HG03025 (cell line): ENCODE measurements at regions not wholly inside any gene's neighbourhood (a gene's known extent, or its start where the extent isn't known, plus 50 kb on each side); places are given as distances from the start of the nearest gene placed in this dataset.
"Not testable (repeated sequence)": the region's sequence is repeated elsewhere in the genome, so short reads cannot be mapped to it uniquely, and the experiment has no call there.

Experiments
- ATAC-seq: cut with Tn5 transposase; IDR thresholded peaks from one replicate; pipeline ENCODE4 v1.9.1; 2021; ENCODE audit warnings: mild to moderate bottlenecking, moderate library complexity; ENCODE audit not compliant: unreplicated experiment, low FRiP score

GRCh38 chr4:3949916-3950315, 183.7 kb downstream of the ADRA2C start:
- ATAC-seq = not testable (repeated sequence)

- ATAC-seq = not testable (repeated sequence)
Observed at GRCh38 chr4:3952443-3953139, 186.4 kb downstream of the ADRA2C start.

- ATAC-seq = not testable (repeated sequence)
Observed at GRCh38 chr4:3953140-3953489, 186.9 kb downstream of the ADRA2C start.

- not testable (repeated sequence) for ATAC-seq
Observed at GRCh38 chr4:3954540-3955320, 188.5 kb downstream of the ADRA2C start.

- ATAC-seq = peak; percentile 99
Observed at GRCh38 chr4:3955321-3956164, 189.4 kb downstream of the ADRA2C start.

GRCh38 chr4:3956165-3956867, 190.1 kb downstream of the ADRA2C start:
- ATAC-seq = not testable (repeated sequence)

GRCh38 chr4:3961091-3961672, 195.0 kb downstream of the ADRA2C start:
- ATAC-seq = not testable (repeated sequence)

GRCh38 chr4:3964572-3965278, 198.5 kb downstream of the ADRA2C start:
- ATAC-seq = not testable (repeated sequence)

GRCh38 chr4:3967204-3967603, 201.0 kb downstream of the ADRA2C start:
- ATAC-seq = not testable (repeated sequence)

GRCh38 chr4:3972626-3973025, 206.4 kb downstream of the ADRA2C start:
- ATAC-seq = not testable (repeated sequence)

- not testable (repeated sequence) for ATAC-seq
Observed at GRCh38 chr4:3973581-3974200, 207.5 kb downstream of the ADRA2C start.

GRCh38 chr4:3983518-3984125, 217.4 kb downstream of the ADRA2C start:
- not testable (repeated sequence) for ATAC-seq

- not testable (repeated sequence) for ATAC-seq
Observed at GRCh38 chr4:3984796-3985195, 218.6 kb downstream of the ADRA2C start.

GRCh38 chr4:3986412-3986811, 220.2 kb downstream of the ADRA2C start:
- ATAC-seq = not testable (repeated sequence)

GRCh38 chr4:3997386-3997785, 229.3 kb downstream of the OTOP1 start:
- not testable (repeated sequence) for ATAC-seq

GRCh38 chr4:4004036-4004435, 222.7 kb downstream of the OTOP1 start:
- not testable (repeated sequence) for ATAC-seq

GRCh38 chr4:4004702-4005101, 222.0 kb downstream of the OTOP1 start:
- not testable (repeated sequence) for ATAC-seq

- ATAC-seq = not testable (repeated sequence)
Observed at GRCh38 chr4:4006356-4006755, 220.4 kb downstream of the OTOP1 start.
